ENCODE measurements at regions not wholly inside any gene's neighbourhood (a gene's known extent, or its start where the extent isn't known, plus 50 kb on each side); places are given as distances from the start of the nearest gene placed in this dataset.

DNA sequence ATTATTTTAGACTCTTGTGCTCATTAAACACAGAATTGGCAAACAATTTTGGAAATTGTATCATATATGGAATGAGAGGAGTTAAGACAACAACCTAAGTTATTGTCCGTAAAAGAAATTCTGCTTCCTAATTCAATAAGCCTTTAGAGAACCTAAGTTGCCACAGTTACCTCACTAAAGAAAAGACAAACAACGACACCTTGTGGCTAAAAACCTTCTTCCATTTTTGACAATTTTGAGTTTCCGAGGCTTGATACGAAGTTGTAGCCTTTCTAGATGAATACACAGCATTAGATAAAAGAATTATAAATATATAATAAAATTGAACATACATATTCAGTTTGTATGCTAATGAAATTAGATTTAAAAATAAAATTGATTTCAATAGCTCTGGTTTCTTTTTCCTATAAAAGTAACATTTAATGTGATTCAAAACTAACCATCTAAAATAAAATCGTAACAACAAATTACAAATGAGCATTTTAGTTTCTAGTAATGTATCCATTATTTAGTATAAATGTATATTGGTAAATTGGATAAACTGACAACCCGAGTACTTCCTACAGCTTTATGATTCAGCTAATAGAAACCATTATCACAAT lies 275.1 kb downstream of the GPM6A start:
- Histone ChIP-seq H3K4me1 (replicated peaks in 1 of 4; ENCODE audit: control insufficient read depth in 3 of 4, insufficient read depth in 4 of 4, low read length in 3 of 4) (no peaks in the 10 kb centered on the region), H2BK5ac (ENCODE audit: low read depth, low read length) (no peak overlapping the region), H3K27me3 (replicated peaks in 1 of 4; ENCODE audit: control insufficient read depth in 3 of 4, extremely low read depth in 1 of 4, insufficient read depth in 3 of 4, low read length in 3 of 4) (no peaks in the 10 kb centered on the region), H4K8ac (ENCODE audit: extremely low read depth, insufficient read depth, low read length) (no peak overlapping the region), H3K79me1 (ENCODE audit: low read depth, low read length) (no peaks in the 10 kb centered on the region), H2BK15ac (ENCODE audit: low read length) (no peak overlapping the region), H2BK20ac (ENCODE audit: low read length) (no peak overlapping the region), H3K9ac (replicated peaks in 1 of 4; ENCODE audit: extremely low read depth in 1 of 4, low read depth in 3 of 4, low read length in 3 of 4) (no peak overlapping the region), H3K4me3 (ENCODE audit: extremely low read depth in 1 of 4, insufficient read depth in 2 of 4, low read depth in 3 of 4, low read length in 4 of 4) (no peak overlapping the region), H2AK5ac (ENCODE audit: low read depth, low read length) (no peak overlapping the region), H4K5ac (ENCODE audit: insufficient read length, low read depth, low read length) (no peak overlapping the region), H3K56ac (replicated peaks; ENCODE audit: insufficient read length, low read depth, low read length) (no peak overlapping the region), H3K4me2 (ENCODE audit: insufficient read depth in 1 of 2, low read depth in 2 of 2, low read length in 2 of 2) (no peak overlapping the region), H3K4ac (replicated peaks; ENCODE audit: insufficient read length, low read depth, low read length) (no peak overlapping the region), H3K18ac (ENCODE audit: extremely low read depth, low read length) (no peak overlapping the region), H2BK12ac (ENCODE audit: low read depth, low read length) (no peak overlapping the region), H4K20me1 (replicated peaks in 1 of 2; ENCODE audit: control insufficient read depth in 1 of 2, insufficient read depth in 2 of 2, low read length in 2 of 2) (no peaks in the 10 kb centered on the region), H3K9me3 (ENCODE audit: insufficient read depth in 2 of 2, low read depth in 1 of 2, low read length in 1 of 2) (peaks cover 0 to 4% of the 10 kb centered on the region in 2 experiments; a peak in 1 of 4 replicates), H3K79me2 (ENCODE audit: control insufficient read depth in 1 of 2, insufficient read depth in 2 of 2, low read length in 2 of 2) (no peaks in the 10 kb centered on the region), H4K91ac (replicated peaks; ENCODE audit: insufficient read length, low read length) (no peak overlapping the region), H2BK120ac (replicated peaks; ENCODE audit: low read depth, low read length) (no peak overlapping the region), H3K23me2 (ENCODE audit: low read depth, low read length) (no peaks in the 10 kb centered on the region; the same call in 1 of the 2 replicates), H3K14ac (ENCODE audit: insufficient read length) (no peak overlapping the region), H3K36me3 (ENCODE audit: control insufficient read depth in 2 of 4, insufficient read depth in 4 of 4, low read length in 3 of 4) (no peaks in the 10 kb centered on the region), H3K23ac (ENCODE audit: insufficient read length) (no peak overlapping the region), H2AFZ (ENCODE audit: low read length) (no peak overlapping the region), H3K27ac (ENCODE audit: low read depth, low read length) (no peak overlapping the region)
- FAIRE-seq (peak; percentile 81), DNase-seq (ENCODE audit: low read depth in 1 of 2, low spot score in 2 of 2) (peak in 1 of 2 experiments; percentile 5)
- ChIA-PET CTCF (ENCODE audit: partially characterized antibody) (interaction anchor here (0.6 to 2.8 kb wide), 15 partner anchors 9 to 773 kb away, joined by 3 to 6 read pairs (median 4); no protein-coding TSS in a partner anchor), POLR2A (ENCODE audit: partially characterized antibody) (no interaction called here)
- WGBS, 2 experiments (ENCODE audit: extremely low coverage in 1 of 2, insufficient coverage in 1 of 2, insufficient read length in 1 of 2, insufficient replicate concordance in 2 of 2, low coverage in 1 of 2, low lambda C conversion rate in 2 of 2, missing lambda C conversion rate in 1 of 2): 45% methylated on average over 6 of the region's 6 CpGs; no CpG with 5 or more reads in 1 of the 2 experiments
- TF ChIP-seq SP4 (IDR thresholded peaks at IDR 0.05; ENCODE audit: low read length) (no peak), EZH2 (IDR thresholded peaks at IDR 0.05; ENCODE audit: low read depth, low read length, severe bottlenecking) (no peak), RAD21 (IDR thresholded peaks at IDR 0.05 in 1 of 2, conservative IDR thresholded peaks at IDR 0.05 in 1 of 2; ENCODE audit: low read depth in 2 of 2, low read length in 2 of 2) (peak; percentile 72 to 75), SIRT6 (IDR thresholded peaks at IDR 0.05; ENCODE audit: low read length) (no peak), CTCF (IDR thresholded peaks at IDR 0.05; ENCODE audit: control extremely low read depth in 1 of 3, insufficient read depth in 1 of 3, low read depth in 1 of 3, low read length in 3 of 3) (peak in 2 of 3 experiments; percentile 33 to 52; a peak in 2 of 4 replicates), ATF2 (IDR thresholded peaks at IDR 0.05; ENCODE audit: low read length) (no peak), RFX5 (IDR thresholded peaks at IDR 0.05; ENCODE audit: borderline replicate concordance, low read depth, low read length) (no peak)

All from H1 (cell line).